Stimulated activated CD4-positive, alpha-beta T cell treated with anti-CD3 and anti-CD28 coated beads, Interleukin-12 subunit alpha, Interleukin-12 subunit beta, amount 100 ng/mL, for 48 hours (primary cell): ENCODE measurements at regions not wholly inside any gene's neighbourhood (a gene's known extent, or its start where the extent isn't known, plus 50 kb on each side); places are given as distances from the start of the nearest gene placed in this dataset.

Source experiments
- DNase-seq, 3 donors: peaks; one replicate each; pipeline ENCODE4 v3.0.0-alpha.2; 2020; ENCODE audit warnings: low read depth in 2 of 3, low spot score in 1 of 3

DNA sequence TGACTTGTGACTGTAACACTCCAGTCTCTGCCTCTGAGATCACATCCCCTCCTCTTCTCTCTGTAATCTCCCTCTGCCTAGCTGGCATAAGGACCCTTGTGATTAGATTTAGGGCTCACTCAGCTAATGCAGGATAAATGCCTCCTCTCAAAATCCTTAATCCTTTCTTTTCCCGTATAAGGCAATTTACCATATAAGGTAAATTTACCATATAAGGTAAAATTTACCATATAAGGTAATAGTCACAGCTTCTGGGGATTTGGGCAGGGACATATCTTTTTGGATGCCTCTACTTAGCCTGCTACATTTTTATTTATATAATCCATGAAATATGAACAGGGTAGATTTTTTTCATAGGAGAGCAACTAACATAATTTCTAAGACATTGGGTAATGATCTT is 318.0 kb upstream of the PUM3 start:
- no peak for DNase-seq

GRCh38 chr9:3157011-3157410 is 313.1 kb upstream of the PUM3 start:
- DNase-seq: no peak

GRCh38 chr9:3151672-3152576 is 308.0 kb upstream of the PUM3 start:
- no peak for DNase-seq

- no peak for DNase-seq
Measured at GRCh38 chr9:3150074-3150473, 306.2 kb upstream of the PUM3 start.

- no peak for DNase-seq
Measured at GRCh38 chr9:3138231-3139229, 294.6 kb upstream of the PUM3 start.

DNA sequence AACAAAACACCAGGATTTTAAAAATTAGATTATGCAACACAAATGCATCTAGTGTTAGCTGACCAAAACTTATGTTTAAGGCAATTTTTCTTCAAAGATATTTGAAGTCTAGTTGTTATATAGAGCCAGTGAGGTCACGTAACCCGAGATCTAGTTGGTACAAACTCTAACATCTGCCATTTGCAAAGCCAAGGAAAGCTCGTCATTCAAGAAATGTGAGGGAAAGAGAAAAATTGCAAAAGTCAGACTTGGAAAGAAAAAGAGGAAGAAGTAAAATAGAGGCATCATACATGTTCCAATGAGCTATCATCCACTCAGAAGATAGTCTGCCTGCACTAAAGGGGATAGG is 293.4 kb upstream of the PUM3 start:
- no peak for DNase-seq

DNA sequence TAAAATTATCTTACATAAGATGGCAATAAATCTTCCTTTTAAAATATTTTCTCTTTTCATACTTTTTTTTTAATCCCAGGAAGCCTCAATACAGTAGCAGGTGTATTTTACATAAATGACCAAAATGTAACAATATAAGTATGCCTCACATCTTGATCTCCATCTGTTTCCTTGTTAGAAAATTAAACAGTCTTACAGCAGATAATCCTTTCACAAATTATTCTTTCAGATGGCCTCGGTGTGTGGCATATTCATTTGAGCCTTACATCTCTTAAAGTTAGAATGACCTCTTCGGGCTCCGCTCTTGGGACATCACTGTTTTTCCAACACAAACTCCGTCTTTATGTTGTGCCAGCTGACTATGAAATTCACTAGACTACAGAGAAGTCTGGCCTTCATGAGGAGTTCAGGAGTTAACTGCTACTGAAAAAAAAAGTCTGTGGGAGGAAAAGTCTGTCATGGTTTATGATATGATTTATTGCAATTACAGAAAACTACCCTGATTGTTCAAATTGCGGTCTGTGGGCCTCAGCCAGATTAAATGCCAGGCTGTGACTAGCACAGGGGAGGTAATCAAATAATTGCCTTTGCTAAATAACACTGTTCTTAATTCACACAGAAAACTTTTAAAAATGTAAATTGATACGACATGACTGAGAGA is 292.9 kb upstream of the PUM3 start:
- no peak for DNase-seq

DNA sequence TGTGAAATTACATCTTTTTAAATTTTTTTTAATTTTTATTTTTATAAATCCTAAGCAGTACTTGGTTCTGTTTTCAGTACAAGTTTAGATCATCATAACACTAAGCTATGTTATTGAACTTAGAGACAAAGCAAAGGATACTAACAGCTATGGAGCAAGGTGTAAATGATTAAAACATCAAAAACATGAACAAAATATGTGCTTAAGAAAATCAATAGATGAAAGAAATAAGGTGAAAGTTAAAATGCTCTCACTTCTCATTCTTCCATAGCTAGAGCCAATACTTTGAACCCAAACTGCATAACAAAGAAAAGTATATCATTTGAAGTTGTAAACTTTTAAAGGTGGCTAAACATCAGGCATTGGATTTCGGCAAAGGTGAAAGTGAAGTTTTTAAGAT is 292.3 kb upstream of the PUM3 start:
- DNase-seq: no peak

- no peak for DNase-seq
Measured at GRCh38 chr9:3127564-3127963, 283.7 kb upstream of the PUM3 start.

GRCh38 chr9:3125602-3126405 is 281.9 kb upstream of the PUM3 start:
- DNase-seq: no peak

GRCh38 chr9:3124001-3124400 is 280.1 kb upstream of the PUM3 start:
- DNase-seq: no peak

DNA sequence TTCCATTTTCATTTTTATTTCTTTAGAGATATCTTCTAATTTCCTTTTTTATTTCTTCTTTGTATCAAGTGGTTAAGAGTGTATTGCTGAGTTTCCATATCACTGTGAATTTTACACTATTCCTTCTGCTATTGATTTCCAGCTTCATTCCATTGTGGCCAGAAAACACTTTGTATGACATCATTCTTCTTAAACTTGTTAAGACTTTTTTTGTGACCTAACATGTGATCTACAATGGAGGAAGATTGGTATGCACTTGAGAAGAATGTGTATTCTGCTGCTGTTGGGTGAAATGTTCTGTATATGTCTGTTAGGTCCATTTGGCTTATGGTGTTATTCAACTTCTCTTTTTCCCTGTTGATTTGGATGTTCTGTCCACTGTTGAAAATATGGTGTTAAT is 274.2 kb upstream of the PUM3 start:
- DNase-seq: no peak

DNA sequence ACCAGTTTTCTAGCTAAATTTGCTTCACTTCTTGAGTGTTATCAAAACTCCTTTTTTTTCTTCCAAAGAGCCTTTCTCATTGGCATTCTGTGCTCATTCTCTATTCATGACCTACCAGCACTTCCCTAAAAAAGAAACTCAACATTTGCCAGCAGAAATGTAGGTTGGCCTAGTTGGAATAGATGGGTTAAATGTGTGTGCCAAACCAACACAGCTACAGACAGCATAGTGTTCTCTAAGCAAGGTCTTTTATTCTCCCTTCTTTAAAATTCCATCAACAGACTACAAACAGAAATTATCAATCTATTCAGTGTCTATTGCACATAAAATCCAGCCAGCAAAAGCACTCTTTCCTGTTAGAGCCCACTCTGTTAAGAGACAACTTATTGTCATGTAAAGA is 255.8 kb upstream of the PUM3 start:
- no peak for DNase-seq

DNA sequence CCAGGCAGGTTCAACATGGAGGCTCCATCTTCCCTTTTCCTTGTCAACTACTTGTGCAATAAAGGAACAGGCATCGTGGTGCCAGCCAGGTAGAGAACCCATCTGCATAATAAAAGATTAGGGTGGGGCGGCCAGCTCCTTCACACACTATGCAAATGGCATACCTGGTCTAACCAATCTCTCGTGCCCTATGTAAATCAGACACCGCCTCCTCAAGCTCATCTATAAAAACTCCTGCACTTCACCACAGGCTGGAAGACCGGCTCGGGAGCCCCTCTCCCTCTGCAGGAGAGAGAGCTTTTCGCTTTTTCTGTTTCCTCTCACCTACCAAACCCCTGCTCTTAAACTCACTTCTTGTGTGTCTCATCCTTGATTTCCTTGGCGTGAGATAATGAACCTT is 244.3 kb upstream of the PUM3 start:
- no peak for DNase-seq

DNA sequence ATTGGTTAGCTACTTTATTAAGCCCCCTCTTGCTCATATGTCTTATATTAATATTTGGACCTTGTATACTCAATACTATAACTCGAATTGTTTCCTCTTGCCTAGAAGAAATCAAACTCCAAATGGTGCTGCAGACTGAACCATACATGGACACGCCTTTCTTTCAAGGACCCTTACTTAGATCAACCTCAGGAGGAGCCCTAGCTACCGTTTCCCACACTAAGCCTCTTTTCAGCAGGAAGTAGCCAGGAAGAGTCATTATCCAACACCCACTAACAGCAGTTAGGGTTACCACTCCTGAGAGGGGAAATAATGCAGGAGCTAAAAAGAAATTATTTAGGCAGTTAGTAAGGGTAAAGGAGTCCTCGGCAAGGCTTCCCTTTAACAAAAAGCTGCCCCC is 243.8 kb upstream of the PUM3 start:
- no peak for DNase-seq

GRCh38 chr9:3080951-3081350 is 237.1 kb upstream of the PUM3 start:
- DNase-seq: no peak

GRCh38 chr9:3074247-3074646 is 230.4 kb upstream of the PUM3 start:
- DNase-seq: no peak

GRCh38 chr9:3066591-3066990 is 222.7 kb upstream of the PUM3 start:
- no peak for DNase-seq

GRCh38 chr9:3059781-3060468 is 216.0 kb upstream of the PUM3 start:
- DNase-seq: no peak

- DNase-seq: no peak
Measured at GRCh38 chr9:3058409-3058808, 214.5 kb upstream of the PUM3 start.
